HG02623 (cell line): ENCODE measurements at regions not wholly inside any gene's neighbourhood (a gene's known extent, or its start where the extent isn't known, plus 50 kb on each side); places are given as distances from the start of the nearest gene placed in this dataset.
"Not testable (repeated sequence)": the region's sequence is repeated elsewhere in the genome, so short reads cannot be mapped to it uniquely, and the experiment has no call there.

Source experiments
- ATAC-seq: cut with Tn5 transposase; IDR thresholded peaks from one replicate; pipeline ENCODE4 v1.9.1; 2021; ENCODE audit warnings: moderate library complexity; ENCODE audit not compliant: unreplicated experiment

GRCh38 chr4:188372058-188372457 is 232.8 kb downstream of the TRIML1 start:
- ATAC-seq: no peak

- no peak for ATAC-seq
Observed at GRCh38 chr4:188372829-188373228, 233.6 kb downstream of the TRIML1 start.

DNA sequence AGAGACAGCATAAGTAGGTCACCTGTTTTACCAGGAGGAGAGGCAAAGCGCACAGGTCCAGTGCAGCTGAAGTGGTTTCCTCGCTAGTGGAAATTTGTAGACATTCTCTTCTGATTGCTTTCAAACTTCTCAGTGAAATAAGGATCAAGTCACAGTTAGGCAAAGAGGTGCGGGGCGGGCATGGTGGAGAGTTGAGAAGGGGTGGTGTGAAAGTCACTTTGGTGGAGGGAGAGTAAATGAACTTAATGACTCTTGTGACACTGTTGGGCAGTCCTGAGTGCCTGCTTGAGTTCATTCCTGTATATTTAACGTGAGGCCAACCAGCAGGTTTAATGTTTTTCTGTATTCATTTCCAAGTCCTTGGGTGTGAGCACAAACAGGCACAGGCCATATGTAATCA is 235.6 kb downstream of the TRIML1 start:
- ATAC-seq: no peak

- no peak for ATAC-seq
Observed at GRCh38 chr4:188377816-188378215, 238.6 kb downstream of the TRIML1 start.

DNA sequence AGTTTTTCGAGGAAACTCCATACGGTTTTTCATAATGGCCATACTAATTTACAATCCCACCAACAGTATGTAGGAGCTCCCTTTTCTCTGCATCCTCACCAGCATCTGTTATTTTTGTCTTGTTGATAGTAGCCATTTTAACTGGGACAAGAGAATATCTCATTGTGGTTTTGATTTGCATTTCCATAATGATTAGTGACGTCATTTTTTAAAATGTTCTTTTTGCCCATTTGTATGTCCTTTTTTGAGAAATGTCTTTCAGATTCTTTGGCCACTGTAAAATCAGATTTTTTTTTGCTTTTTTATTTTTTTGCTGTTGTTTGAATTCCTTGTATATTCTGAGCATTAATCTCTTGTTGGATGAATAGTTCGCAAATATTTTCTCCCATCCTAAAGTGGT is 243.9 kb downstream of the TRIML1 start:
- no peak for ATAC-seq

GRCh38 chr4:188387179-188387791 is 248.0 kb downstream of the TRIML1 start:
- ATAC-seq: no peak

- ATAC-seq: not testable (repeated sequence)
Observed at GRCh38 chr4:188391349-188391748, 252.1 kb downstream of the TRIML1 start.

GRCh38 chr4:188396037-188396436 is 256.8 kb downstream of the TRIML1 start:
- no peak for ATAC-seq

DNA sequence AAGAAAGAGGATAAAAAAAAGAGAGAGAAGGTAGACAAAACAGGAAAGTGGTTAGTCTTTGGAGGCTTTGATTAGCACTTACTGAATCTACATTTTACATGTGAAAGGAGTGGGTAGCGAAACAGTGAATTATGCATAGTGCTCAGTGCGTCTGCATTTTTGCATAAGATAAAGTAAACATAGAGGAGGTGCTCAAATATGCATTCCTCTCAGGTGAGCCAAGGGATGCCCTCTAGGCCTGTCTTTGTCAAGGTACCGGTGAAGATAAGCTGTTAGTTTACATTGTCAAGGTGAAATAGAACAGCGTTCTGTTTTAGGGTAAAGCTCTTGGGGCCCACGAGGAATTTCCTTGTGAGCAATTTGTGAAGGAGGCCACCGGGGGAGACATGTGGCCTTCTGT is 260.6 kb downstream of the TRIML1 start:
- no peak for ATAC-seq

GRCh38 chr4:188400451-188400850 is 261.2 kb downstream of the TRIML1 start:
- ATAC-seq: no peak

DNA sequence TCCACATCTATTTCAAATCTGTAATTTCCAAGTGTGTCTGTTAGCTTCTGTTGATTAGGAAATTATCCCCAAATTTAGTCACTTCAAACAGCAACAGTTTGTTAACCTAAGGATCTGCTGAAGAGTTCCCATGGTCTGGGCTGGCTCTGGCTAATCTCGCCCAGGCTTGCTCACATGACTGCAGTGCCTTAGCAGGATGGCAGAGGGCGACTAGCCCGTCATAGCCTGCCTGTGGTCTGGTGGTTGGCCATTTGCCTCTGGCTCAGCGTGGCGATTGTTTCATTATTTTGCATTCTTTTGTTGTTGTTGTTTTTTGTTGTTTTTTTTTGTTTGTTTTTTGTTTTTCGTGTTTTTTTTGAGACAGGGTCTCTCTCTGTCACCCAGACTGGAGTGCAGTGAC is 264.0 kb downstream of the TRIML1 start:
- ATAC-seq: no peak

DNA sequence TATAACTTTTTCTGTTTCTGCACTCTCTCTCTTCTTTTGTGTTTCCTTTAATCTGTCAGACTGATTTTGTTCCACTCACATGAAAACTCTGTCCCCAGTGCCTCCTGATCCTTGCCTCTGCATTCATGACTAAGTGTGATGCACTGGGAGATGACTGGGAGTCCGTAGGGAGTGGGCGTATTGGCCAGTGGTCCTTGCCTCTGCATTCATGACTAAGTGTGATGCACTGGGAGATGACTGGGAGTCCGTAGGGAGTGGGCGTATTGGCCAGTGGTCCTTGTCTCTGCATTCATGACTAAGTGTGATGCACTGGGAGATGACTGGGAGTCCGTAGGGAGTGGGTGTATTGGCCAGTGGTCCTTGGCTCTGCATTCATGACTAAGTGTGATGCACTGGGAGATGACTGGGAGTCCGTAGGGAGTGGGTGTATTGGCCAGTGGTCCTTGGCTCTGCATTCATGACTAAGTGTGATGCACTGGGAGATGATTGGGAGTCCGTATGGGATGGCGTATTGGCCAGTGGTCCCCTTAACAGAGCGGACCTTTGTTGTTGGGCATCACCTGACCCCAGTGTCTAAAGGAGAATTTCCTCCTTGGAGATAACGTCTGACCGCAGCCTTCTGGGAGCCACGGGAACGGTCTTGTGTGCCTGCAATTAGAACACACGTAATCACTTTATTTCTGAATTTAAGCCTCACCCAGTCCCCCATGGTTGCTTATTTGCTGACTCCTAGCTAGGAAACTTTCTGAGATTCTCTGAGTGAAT is 266.0 kb downstream of the TRIML1 start:
- ATAC-seq: not testable (repeated sequence)

DNA sequence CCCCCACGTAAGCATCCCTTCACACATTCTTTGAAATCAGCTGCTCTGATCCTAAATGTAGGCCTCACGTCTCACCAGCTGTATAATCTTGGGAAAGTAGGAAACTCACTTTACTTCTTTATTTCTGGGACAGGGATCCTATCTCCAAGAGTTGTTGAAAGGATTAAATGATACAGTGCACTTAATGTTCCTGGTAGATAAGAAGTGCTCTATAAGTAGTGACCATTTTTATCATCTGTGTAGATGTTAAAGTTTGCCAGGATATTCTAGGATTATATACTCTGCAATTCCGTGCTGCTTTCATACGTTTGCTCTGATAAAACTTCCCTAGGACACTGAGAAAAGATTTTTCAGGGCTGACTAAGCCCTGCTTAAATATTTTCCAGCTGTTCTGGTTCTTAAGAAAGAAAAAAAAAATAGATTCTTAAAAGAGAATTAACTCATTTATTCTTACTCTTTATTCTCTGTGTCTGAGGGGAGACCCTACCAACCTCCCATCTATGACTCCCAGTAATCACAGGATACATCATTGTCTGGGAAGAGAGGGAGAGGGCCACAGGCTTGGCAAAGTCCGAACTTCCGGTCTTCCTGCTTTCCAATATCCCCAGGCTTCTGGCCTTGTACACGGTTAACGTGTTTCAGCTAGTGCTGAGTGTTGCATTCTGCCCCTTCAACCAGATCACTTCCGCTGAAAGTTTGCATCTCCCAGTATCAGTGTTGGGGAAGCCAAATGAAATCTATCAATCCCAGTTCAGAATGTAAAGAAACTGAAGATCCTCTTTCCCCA is 269.2 kb downstream of the TRIML1 start:
- no peak for ATAC-seq

DNA sequence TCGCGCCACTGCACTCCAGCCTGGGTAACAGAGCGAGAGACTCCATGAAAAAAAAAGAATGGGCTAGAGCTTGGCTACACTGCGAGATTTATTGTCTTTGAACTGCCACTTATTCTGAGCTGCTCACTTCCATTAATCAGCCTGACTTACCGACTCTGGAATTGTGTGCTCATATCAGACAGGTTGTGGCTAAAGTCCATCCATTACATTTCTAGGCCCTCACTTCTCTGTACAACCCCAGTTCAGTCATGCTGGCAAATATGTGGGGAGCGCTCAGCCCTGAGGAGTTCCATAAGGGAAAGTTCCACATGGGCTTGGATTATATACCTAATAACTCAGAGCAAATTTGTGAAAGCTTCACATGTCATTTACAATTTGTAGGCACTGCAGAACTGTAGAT is 270.6 kb downstream of the TRIML1 start:
- ATAC-seq: no peak

GRCh38 chr4:188411805-188412204 is 272.6 kb downstream of the TRIML1 start:
- no peak for ATAC-seq

- ATAC-seq: no peak
Observed at GRCh38 chr4:188412499-188412898, 273.3 kb downstream of the TRIML1 start.

DNA sequence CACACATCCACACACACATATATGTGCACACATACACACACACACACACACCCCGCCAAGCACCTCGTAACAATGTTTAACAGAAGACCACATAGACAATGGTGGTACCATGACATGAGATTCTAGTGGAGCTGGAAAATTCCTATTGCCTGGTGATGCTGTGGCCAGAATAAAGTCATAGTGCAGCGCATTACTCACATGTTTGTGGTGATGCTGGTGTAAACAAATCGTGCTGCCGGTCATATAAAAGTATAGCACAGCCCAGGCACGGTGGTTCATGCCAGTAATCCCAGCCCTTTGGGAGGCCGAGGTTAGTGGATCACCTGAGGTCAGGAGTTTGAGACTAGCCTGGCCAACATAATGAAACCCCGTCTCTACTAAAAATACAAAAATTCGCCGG is 275.2 kb downstream of the TRIML1 start:
- ATAC-seq: no peak

GRCh38 chr4:188417181-188417580 is 277.9 kb downstream of the TRIML1 start:
- no peak for ATAC-seq

DNA sequence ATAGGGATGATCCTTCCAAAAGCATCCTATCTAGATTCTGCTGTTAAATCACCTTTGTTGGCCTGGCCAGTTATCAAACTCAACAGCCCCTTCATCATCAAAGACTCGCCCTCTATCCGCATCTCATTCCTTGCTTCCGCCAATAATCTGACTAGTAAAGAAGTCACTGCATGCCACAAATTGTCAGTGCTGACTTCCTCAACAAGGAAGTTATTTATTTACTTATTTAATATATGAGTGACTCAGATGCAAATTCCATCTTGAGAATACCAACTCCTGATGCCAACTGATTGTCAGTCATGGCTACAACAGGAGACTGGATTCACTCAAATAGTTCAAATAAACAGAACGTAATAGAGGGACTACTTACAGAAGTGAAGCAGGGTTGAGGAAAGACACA is 283.8 kb downstream of the TRIML1 start:
- no peak for ATAC-seq

- ATAC-seq: no peak
Observed at GRCh38 chr4:188428935-188429334, 289.7 kb downstream of the TRIML1 start.

- no peak for ATAC-seq
Observed at GRCh38 chr4:188429965-188430364, 290.7 kb downstream of the TRIML1 start.

- ATAC-seq: no peak
Observed at GRCh38 chr4:188430384-188430783, 291.1 kb downstream of the TRIML1 start.
